Pancreas (tissue), 10 donors: ENCODE measurements at regions not wholly inside any gene's neighbourhood (a gene's known extent, or its start where the extent isn't known, plus 50 kb on each side); places are given as distances from the start of the nearest gene placed in this dataset.

ENCODE experiments used
- ATAC-seq, 4 donors: fragments of 200-7000 bp; cut with Tn5 transposase; one replicate each; pipeline versions ENCODE4 v1.8.0 to v1.9.1; 2020; ENCODE audit warnings: mild to moderate bottlenecking in 4 of 4, moderate library complexity in 4 of 4
- DNase-seq, 6 donors: peaks; one replicate each; pipeline ENCODE4 v3.0.0-alpha.2; 2020
- FAIRE-seq: peaks from 2 replicates; lab custom pipeline; 2012; peaks lifted over from hg19 to GRCh38; lab: Jason Lieb, UNC
- H3K27ac ChIP-seq, 4 donors: fragments of 200-600 bp; sonication (generic); 1 replicate in 3 of 4; 2 replicates in 1 of 4; pipeline versions ENCODE4 v1.5.0 to v1.8.0; 2020
- H3K27me3 ChIP-seq, 4 donors: fragments of 200-600 bp; one replicate each; pipeline ENCODE4 v1.8.0; 2021
- H3K36me3 ChIP-seq, 3 donors: fragments of 200-600 bp; sonication (generic) in 1 of 3; one replicate each; pipeline versions ENCODE4 v1.5.0 to v1.8.0; 2020 to 2021
- H3K4me1 ChIP-seq, 3 donors: fragments of 200-600 bp; one replicate each; pipeline ENCODE4 v1.8.0; 2021
- H3K4me3 ChIP-seq, 4 donors: fragments of 200-600 bp; sonication (generic) in 2 of 4; one replicate each; pipeline versions ENCODE4 v1.5.0 to v1.8.0; 2020 to 2021
- H3K9me3 ChIP-seq, 4 donors: fragments of 200-600 bp; one replicate each; pipeline ENCODE4 v1.8.0; 2021
- CTCF ChIP-seq, 4 donors: fragments of 200-600 bp; sonication (generic) in 3 of 4; IDR thresholded peaks; one replicate each; pipeline versions ENCODE4 v1.5.0 to v1.8.0; 2021; ENCODE audit warnings: antibody characterized with exemption in 4 of 4
- WGBS, 2 donors: extraction: QIAGEN DNeasy Blood & Tissue Kit; methylation state at CpG; one replicate each; pipeline ENCODE4 v1.1.7; 2013; 5-methylcytosine and 5-hydroxymethylcytosine counted together
- intact Hi-C, 3 donors: fragments of 100-400 bp; cut with DNase I; formaldehyde crosslinking; loops; one replicate each; pipeline versions ENCODE4 v1.11.1 to v1.14.2; 2022
- donor health status: healthy with polysubstance abuse.
- donor health status: DM: no; HTN: no; CAD: no; lungs with moderate emphysema.
- donor health status: DM: no; HTN: no; CAD: no.
- donor health status: control.
- donor health status: control.
- donor health status: Bipolar disorder and iron deficiency.
- donor health status: DM: yes; HTN: yes; CAD: no.
- donor health status: DM: no; HTN: no; CAD: no.
- donor health status: DM: no; HTN: no; CAD: no.
- donor health status: DM: yes; HTN: yes; CAD: no.

DNA sequence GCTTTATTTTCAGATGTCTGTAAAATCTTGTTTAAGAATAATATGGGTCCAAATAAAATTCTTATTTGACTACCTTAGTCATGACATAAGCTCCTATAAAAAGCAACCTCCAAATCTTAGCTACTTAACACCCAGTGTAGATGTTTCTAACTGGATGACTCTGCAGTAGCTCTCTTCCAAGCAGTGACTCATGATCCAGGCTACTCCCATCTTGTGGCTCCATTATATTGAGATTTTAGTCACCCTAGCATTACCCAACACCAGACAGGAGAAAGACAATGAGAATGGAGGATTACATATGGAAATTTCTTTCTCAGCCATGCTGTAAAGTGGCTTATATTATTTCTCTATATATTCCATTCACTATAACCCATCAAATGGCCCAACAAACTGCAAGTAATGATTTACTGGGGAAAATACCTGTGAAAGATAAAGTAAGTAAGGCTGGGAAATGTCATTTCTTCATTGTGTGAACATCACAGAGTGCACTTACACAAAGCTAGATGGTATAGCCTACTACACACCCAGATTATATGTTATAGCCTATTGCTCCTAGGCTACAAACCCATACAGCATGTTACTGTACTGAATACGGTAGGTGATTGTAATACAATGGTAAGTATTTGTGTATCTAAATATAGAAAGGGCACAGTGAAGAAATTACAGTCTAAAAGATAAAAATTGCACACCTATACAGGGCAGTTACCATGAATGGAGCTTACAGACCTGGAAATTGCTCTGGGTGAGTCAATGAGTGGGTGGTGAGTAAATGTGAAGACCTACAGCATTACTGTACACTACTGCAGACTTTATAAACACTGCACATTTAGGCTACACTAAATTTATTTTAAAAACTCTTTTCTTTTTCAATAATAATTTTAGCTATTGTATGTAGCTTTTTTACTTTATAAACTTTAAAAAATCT lies 163.2 kb downstream of the DYRK2 start:
- no peak overlapping the region for H3K4me3 ChIP-seq
- ATAC-seq: no peak

GRCh38 chr12:67813456-67813904 lies 164.9 kb downstream of the DYRK2 start:
- WGBS, 2 donors: 76 to 98% methylated on average over 4 of the region's 4 CpGs
- Histone ChIP-seq H3K9me3 (no peaks in the 10 kb centered on the region), H3K4me1 (no peaks in the 10 kb centered on the region), H3K27me3 (no peaks in the 10 kb centered on the region), H3K36me3 (no peaks in the 10 kb centered on the region), H3K27ac (no peak overlapping the region), H3K4me3 (no peak overlapping the region)
- DNase-seq: no peak
- intact Hi-C loops: no loop called here
- FAIRE-seq: no peak
- no peak for ATAC-seq
- no peak for TF ChIP-seq CTCF (IDR thresholded peaks at IDR 0.05)

More for the DNA sequence above, 163.2 kb downstream of the DYRK2 start:
- no peak for DNase-seq
- no peaks in the 10 kb centered on the region for H3K36me3 ChIP-seq
- FAIRE-seq: no peak
- no peak for TF ChIP-seq CTCF (IDR thresholded peaks at IDR 0.05)
- WGBS, 2 donors: 89% methylated on average over 1 of the region's 1 CpG
- H3K9me3 ChIP-seq: no peaks in the 10 kb centered on the region
- H3K27ac ChIP-seq: no peak overlapping the region
- intact Hi-C loops: no loop called here
- H3K4me1 ChIP-seq: no peaks in the 10 kb centered on the region
- no peaks in the 10 kb centered on the region for H3K27me3 ChIP-seq

GRCh38 chr12:67816269-67816668 lies 167.7 kb downstream of the DYRK2 start:
- Histone ChIP-seq H3K4me1 (no peaks in the 10 kb centered on the region), H3K27me3 (no peaks in the 10 kb centered on the region), H3K4me3 (no peak overlapping the region), H3K36me3 (no peaks in the 10 kb centered on the region), H3K27ac (no peak overlapping the region), H3K9me3 (no peaks in the 10 kb centered on the region)
- intact Hi-C loops: no loop called here
- no peak for TF ChIP-seq CTCF (IDR thresholded peaks at IDR 0.05)
- WGBS, 2 donors: 94 to 97% methylated on average over 2 of the region's 2 CpGs
- ATAC-seq (no peak), FAIRE-seq (no peak), DNase-seq (no peak)

- WGBS, 2 donors: 84 to 94% methylated on average over 2 of the region's 2 CpGs
- no peak overlapping the region for H3K4me3 ChIP-seq
- H3K9me3 ChIP-seq: no peaks in the 10 kb centered on the region
- H3K27ac ChIP-seq: no peak overlapping the region
- no peak for FAIRE-seq
- ATAC-seq: no peak
- H3K27me3 ChIP-seq: no peaks in the 10 kb centered on the region
- DNase-seq: no peak
- intact Hi-C loops: no loop called here
- H3K36me3 ChIP-seq: no peaks in the 10 kb centered on the region
- no peaks in the 10 kb centered on the region for H3K4me1 ChIP-seq
- TF ChIP-seq CTCF (IDR thresholded peaks at IDR 0.05): no peak
These were observed 169.9 kb downstream of the DYRK2 start for GRCh38 chr12:67818459-67818903.

DNA sequence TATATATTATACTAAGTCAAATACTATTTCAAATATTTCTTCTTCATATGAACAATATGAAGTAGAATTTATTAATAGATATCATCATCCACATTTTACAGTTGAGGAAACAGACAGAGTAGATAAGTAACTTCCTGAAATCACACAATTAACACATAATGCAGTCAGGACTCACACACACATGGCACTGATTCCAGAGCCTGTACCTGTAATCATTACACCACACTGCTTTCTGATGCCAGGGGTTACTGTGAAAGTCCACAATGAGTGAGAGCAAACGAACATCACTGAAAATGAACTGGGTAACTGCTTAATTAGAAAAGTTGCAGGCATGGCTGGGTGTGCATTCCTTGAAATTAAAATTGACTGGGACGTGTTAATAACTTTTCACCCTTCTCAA lies 169.3 kb upstream of the IFNG-AS1 start:
- DNase-seq: no peak
- H3K9me3 ChIP-seq: no peaks in the 10 kb centered on the region
- no peaks in the 10 kb centered on the region for H3K4me1 ChIP-seq
- H3K4me3 ChIP-seq: no peak overlapping the region
- no peaks in the 10 kb centered on the region for H3K27me3 ChIP-seq
- 62 to 63% methylated on average over 2 of the region's 2 CpGs for WGBS, 2 donors
- no peak for FAIRE-seq
- no peaks in the 10 kb centered on the region for H3K36me3 ChIP-seq
- no peak overlapping the region for H3K27ac ChIP-seq
- no peak for ATAC-seq
- no peak for TF ChIP-seq CTCF (IDR thresholded peaks at IDR 0.05)
- intact Hi-C loops: no loop called here
